Activated B cell treated with CpG ODN at 0.5 μM for 24 hours (primary cell): ENCODE measurements at regions not wholly inside any gene's neighbourhood (a gene's known extent, or its start where the extent isn't known, plus 50 kb on each side); places are given as distances from the start of the nearest gene placed in this dataset.

Source experiments
- ATAC-seq: fragments of 200-7000 bp; cut with Tn5 transposase; one replicate; pipeline ENCODE4 v1.10.0; 2021; ENCODE audit warnings: low read depth, mild to moderate bottlenecking, moderate library complexity
- CTCF ChIA-PET: fragments of 350-600 bp; sonication (Branson Sonifier 250); formaldehyde crosslinking; loops from one replicate; lab custom pipeline; 2021; ENCODE audit warnings: antibody characterized with exemption; lab: Charles Lee
- POLR2A ChIA-PET: fragments of 350-600 bp; sonication (Branson Sonifier 250); formaldehyde crosslinking; loops from one replicate; lab custom pipeline; 2021; ENCODE audit warnings: antibody characterized with exemption; lab: Charles Lee
- DNase-seq: peaks from one replicate; pipeline ENCODE4 v3.0.0; 2022
- H3K27ac Mint-ChIP-seq: one replicate; pipeline ENCODE4 v1.8.0; 2020; ENCODE audit warnings: mixed read lengths
- H3K27me3 Mint-ChIP-seq: one replicate; pipeline ENCODE4 v1.8.0; 2021; ENCODE audit warnings: mixed read lengths
- H3K36me3 Mint-ChIP-seq: one replicate; pipeline ENCODE4 v1.8.0; 2021; ENCODE audit warnings: low read depth, mixed read lengths
- H3K4me1 Mint-ChIP-seq: one replicate; pipeline ENCODE4 v1.8.0; 2021; ENCODE audit warnings: mixed read lengths
- H3K4me3 Mint-ChIP-seq: one replicate; pipeline ENCODE4 v1.8.0; 2020; ENCODE audit warnings: mild to moderate bottlenecking, mixed read lengths
- H3K9me3 Mint-ChIP-seq: one replicate; pipeline ENCODE4 v1.8.0; 2020; ENCODE audit warnings: mixed read lengths
- intact Hi-C: fragments of 100-400 bp; cut with micrococcal nuclease; formaldehyde crosslinking; loops from one replicate; pipeline ENCODE4 v1.15.1; 2024
- TF ChIP-seq, protein P1 (sequence below): fragments of 200-600 bp; IDR thresholded peaks from one replicate; pipeline ENCODE4 v1.8.0; 2022; ENCODE audit warnings: antibody characterized with exemption, mild to moderate bottlenecking

- no peak for ATAC-seq
- TF ChIP-seq, protein P1, sequence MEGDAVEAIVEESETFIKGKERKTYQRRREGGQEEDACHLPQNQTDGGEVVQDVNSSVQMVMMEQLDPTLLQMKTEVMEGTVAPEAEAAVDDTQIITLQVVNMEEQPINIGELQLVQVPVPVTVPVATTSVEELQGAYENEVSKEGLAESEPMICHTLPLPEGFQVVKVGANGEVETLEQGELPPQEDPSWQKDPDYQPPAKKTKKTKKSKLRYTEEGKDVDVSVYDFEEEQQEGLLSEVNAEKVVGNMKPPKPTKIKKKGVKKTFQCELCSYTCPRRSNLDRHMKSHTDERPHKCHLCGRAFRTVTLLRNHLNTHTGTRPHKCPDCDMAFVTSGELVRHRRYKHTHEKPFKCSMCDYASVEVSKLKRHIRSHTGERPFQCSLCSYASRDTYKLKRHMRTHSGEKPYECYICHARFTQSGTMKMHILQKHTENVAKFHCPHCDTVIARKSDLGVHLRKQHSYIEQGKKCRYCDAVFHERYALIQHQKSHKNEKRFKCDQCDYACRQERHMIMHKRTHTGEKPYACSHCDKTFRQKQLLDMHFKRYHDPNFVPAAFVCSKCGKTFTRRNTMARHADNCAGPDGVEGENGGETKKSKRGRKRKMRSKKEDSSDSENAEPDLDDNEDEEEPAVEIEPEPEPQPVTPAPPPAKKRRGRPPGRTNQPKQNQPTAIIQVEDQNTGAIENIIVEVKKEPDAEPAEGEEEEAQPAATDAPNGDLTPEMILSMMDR = no peak
- Mint-ChIP-seq H3K4me3 (no peak overlapping the region), H3K27ac (no peak overlapping the region), H3K9me3 (no peaks in the 10 kb centered on the region), H3K36me3 (no peaks in the 10 kb centered on the region), H3K27me3 (peaks cover 7% of the 10 kb centered on the region), H3K4me1 (no peaks in the 10 kb centered on the region)
- CTCF ChIA-PET = interaction anchor here (0.7 kb wide), 1 partner anchor 38 kb away, joined by 3 read pairs; no protein-coding TSS in a partner anchor
- no peak for DNase-seq
- POLR2A ChIA-PET = no interaction called here
- intact Hi-C loops = no loop called here
Observed at GRCh38 chr10:84606428-84606827, 278.0 kb downstream of the CCSER2 start.

DNA sequence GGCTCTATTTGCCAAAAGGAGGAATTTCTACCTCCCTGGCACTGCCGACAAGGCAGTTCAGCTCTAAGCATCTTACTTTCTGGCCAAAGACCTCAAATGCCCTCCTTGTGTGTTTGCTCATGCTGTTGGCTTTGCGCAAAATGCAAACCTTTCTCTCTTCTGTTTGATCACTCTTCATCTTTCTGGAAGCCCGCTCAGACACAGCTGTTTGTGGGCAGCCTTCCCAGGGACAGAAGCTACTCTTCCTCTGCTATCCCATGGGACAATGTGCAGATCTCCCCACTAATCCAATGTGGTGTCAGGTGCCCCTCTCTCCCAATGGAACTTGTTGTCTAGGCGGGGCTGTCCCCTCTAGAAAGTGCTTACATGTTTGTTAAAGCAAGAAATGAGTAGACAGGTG is 278.7 kb downstream of the CCSER2 start:
- intact Hi-C loops = no loop called here

DNA sequence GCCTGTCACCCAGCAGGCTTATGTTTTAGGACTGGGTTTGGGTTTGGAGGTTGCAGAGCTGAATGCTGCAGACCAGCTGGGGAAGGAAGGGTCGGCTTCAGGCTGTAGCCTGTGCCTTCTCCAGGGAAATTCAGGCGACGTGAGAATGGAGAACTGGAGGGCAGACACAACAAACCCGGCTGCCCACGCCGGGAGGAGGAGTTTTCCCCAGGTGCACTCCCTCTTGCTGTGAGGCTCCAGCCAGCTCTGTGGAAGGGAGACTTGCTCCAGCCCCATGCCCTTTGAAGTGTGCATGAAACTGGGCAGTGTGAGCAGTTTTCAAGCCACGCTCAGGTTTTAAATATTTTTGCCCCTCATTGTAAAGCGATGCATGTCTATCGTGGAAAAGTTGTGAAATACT is 279.1 kb downstream of the CCSER2 start:
- H3K27ac Mint-ChIP-seq = no peak overlapping the region
- ChIA-PET CTCF (no interaction called here), POLR2A (no interaction called here)
- H3K27me3 Mint-ChIP-seq = peaks cover 7% of the 10 kb centered on the region
- no peaks in the 10 kb centered on the region for H3K36me3 Mint-ChIP-seq
- no peak for DNase-seq
- no peaks in the 10 kb centered on the region for H3K4me1 Mint-ChIP-seq
- TF ChIP-seq, protein P1 = no peak
- no peak overlapping the region for H3K4me3 Mint-ChIP-seq
- no peaks in the 10 kb centered on the region for H3K9me3 Mint-ChIP-seq
- no peak for ATAC-seq
- intact Hi-C loops = no loop called here

More for the DNA sequence above, 278.7 kb downstream of the CCSER2 start:
- no peak overlapping the region for H3K4me3 Mint-ChIP-seq
- no peaks in the 10 kb centered on the region for H3K4me1 Mint-ChIP-seq
- H3K27me3 Mint-ChIP-seq = peaks cover 7% of the 10 kb centered on the region
- H3K27ac Mint-ChIP-seq = no peak overlapping the region
- ChIA-PET POLR2A (no interaction called here), CTCF (no interaction called here)
- DNase-seq = no peak
- H3K36me3 Mint-ChIP-seq = no peaks in the 10 kb centered on the region
- H3K9me3 Mint-ChIP-seq = no peaks in the 10 kb centered on the region
- TF ChIP-seq, protein P1 = no peak
- no peak for ATAC-seq

DNA sequence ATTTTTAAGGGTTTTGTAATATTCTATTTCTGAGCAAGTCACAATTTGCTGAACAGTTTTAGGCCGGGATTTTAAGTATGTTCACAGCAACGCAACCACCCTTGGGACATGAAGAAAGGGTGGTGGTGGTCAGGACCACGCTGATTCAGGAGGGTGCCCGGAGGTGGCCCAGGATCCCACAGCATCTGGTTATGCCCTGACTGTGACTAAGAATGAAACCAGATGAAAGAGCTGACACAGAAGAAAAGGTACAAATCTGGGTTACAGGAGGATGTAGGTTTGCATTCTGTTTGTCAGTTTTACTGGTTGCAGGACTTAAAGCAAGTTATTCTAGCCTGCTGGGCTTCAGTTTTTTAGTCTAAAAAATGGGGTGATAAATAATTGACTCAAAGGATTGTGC is 279.7 kb downstream of the CCSER2 start:
- TF ChIP-seq, protein P1 = no peak
- DNase-seq = no peak
- no peak for ATAC-seq
- CTCF ChIA-PET = no interaction called here
- no peaks in the 10 kb centered on the region for H3K9me3 Mint-ChIP-seq
- no peak overlapping the region for H3K27ac Mint-ChIP-seq
- H3K27me3 Mint-ChIP-seq = peaks cover 7% of the 10 kb centered on the region
- no peak overlapping the region for H3K4me3 Mint-ChIP-seq
- H3K4me1 Mint-ChIP-seq = no peaks in the 10 kb centered on the region
- no peaks in the 10 kb centered on the region for H3K36me3 Mint-ChIP-seq
- intact Hi-C loops = no loop called here
- POLR2A ChIA-PET = no interaction called here

DNA sequence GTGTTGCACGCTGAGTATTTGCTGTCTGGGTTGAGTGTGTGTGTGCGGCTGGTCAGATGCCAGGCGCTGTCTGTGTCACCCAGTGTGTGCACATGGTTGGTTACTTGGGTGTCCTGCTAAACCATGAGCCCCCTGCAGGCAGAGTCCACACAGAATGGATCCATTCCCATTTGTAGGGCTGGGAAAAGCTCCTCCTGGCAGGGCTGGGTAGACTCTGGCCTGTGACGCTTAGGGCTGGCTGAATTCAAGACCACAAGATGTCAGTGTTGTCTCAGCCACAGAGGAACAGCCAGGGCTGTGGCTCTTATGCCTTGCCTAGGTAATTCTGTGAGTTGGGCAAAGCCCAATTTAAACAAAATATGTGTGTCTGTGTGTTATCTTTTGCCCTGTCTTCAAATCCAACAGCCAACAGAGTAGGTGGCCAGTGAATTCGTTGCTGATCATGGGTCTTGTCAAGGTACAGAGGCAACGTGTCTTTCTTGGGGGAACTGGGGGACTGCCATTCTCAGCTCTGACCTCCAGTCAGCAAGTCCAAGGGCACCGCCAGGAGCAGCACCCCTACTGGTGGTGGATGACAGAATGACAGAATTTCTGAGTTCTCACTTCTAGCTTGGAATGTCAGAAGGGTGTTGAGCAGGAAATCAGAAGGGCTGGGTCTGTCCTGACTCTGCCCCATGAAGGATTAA is 285.1 kb downstream of the CCSER2 start:
- TF ChIP-seq, protein P1 = no peak
- DNase-seq = no peak
- CTCF ChIA-PET = no interaction called here
- intact Hi-C loops = loop anchor here (5.0 kb wide), 1 partner anchor 1764 kb away; no protein-coding TSS in a partner anchor
- H3K36me3 Mint-ChIP-seq = no peaks in the 10 kb centered on the region
- H3K4me1 Mint-ChIP-seq = no peaks in the 10 kb centered on the region
- H3K4me3 Mint-ChIP-seq = no peak overlapping the region
- H3K27ac Mint-ChIP-seq = no peak overlapping the region
- POLR2A ChIA-PET = no interaction called here
- H3K27me3 Mint-ChIP-seq = no peaks in the 10 kb centered on the region
- no peaks in the 10 kb centered on the region for H3K9me3 Mint-ChIP-seq
- ATAC-seq = no peak
